GM19395 (cell line): ENCODE measurements at regions not wholly inside any gene's neighbourhood (a gene's known extent, or its start where the extent isn't known, plus 50 kb on each side); places are given as distances from the start of the nearest gene placed in this dataset.
"Not testable (repeated sequence)": the region's sequence is repeated elsewhere in the genome, so short reads cannot be mapped to it uniquely, and the experiment has no call there.

ENCODE experiments used
- ATAC-seq: cut with Tn5 transposase; IDR thresholded peaks from one replicate; pipeline ENCODE4 v1.9.1; 2021; ENCODE audit warnings: mild to moderate bottlenecking, moderate library complexity; ENCODE audit not compliant: unreplicated experiment

DNA sequence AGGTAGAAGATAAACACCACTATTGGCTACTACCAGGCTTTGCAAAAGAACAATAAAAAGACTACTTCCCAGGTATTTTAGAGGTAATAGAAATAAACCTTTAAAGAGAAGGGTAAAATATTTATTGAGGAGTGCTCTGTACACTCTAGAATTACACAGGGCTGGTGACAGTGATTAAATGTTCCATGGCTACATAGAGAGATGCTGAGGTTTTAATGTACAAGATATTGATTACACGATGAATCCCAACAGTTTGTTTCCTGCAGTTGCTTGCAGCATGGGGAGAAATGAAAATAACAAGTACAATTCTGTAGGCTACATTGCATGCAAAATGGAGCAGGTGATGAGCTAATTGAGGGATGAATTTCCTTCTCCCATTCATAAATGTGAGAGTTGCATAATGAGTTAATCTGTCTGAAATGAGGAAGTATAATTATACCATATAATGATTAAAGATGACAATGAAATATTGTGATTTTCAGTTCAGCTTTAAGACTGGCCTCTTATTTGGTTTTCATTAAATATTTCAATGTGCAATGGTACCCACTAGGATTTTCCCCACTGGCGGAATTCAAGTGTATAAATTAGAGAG is 266.1 kb downstream of the SOCS6 start:
- ATAC-seq, result no peak

- ATAC-seq, result no peak
These were observed 265.1 kb downstream of the SOCS6 start for GRCh38 chr18:70553936-70554260.

DNA sequence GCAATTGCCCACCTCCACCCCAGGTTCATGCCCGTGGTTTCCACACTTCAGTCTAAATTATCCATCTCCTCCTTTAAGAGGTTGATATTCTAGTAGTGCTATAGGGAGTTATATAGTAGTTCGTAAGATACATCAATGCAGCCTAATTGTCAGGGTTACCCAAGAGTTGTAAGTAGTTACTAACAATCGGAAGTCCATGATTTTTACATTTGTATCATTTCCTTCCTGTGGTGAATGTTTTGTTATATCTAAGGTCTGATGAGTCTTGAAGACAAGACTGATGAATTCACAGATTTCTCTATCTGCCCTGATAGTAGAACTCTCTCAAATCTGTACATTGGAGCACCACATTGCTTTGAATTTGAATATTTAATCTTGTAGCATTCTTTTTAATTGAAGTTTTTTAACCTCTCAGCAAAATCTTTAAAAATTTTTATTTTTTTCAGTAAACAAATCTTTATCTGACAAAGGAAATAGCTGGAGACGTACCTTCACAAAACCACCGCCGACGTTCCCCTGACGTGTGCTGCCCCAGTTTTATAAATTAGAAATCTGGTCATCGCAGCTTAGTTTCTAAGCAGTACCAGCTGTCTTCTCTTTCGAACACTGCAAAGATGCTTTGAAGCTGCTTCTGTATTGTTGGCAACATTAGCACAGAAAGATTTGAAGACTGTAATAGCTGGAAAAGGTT is 264.5 kb downstream of the SOCS6 start:
- no peak for ATAC-seq

DNA sequence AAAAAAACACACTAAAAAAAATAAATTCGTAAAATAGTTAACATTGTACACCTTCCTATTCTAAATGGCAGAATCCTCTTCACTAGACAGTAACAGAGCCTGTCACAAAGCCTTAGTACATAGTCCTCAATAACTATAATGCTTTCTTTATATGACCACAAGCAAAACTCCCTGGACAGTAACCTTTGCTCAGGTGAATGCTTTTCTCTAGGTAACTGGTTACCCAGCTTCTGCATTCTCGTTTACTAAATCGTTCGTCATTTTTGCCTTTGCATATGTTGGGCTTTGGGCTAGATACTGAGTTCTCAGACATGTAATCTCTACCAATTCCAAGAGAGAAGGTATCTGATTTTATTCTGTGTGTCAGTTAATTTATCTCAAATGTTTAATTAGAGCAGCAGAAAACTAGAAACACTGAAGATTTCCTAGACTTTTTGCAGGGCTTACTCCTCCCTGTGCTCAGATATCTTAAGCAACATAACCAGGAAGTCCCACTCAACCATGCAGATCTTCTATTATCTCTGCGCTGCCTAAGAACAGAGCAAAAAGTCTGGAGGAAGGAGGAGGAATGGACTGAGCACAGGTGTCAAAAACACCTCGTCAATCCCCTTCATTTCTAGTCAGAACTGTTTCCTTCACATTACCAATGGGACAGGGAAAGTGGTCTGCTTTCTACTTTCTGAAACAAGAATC is 247.7 kb downstream of the SOCS6 start:
- ATAC-seq, result no peak

DNA sequence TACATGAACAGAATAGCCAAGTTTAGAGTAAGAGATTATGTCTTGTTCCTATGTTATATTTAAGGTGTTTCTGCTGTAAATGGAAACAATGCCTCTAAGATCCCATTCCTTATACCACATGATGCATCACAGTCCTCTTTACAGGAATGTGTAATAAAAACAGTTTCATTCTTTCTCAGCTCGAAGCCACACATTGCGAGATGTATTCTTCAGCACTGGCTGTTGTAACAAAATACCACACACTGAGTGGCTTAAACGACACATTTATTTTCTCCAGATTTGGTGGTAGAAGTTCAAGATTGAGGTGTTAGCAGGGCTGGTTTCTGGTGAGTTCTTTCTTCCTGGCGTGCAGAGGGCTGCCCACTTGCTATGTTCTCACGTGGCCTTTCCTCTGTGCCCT is 246.2 kb downstream of the SOCS6 start:
- ATAC-seq, result no peak

DNA sequence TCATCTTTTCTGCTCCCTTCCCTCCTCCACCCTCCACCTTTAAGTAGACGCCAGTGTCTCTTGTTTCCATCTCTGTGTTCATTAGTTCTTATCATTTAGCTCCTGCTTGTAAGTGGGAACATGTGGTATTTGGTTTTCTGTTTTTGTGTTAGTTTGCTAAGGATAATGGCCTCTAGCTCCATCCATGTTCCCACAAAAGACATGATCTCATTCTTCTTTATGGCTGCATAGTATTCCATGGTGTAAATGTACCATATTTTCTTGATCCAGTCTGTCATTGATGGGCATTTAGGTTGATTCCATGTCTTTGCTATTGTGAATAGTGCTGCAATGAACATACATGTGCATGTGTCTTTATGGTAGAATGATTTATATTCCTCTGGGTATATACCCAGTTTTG is 236.5 kb downstream of the SOCS6 start:
- ATAC-seq, result not testable (repeated sequence)

- no peak for ATAC-seq
These were observed 234.9 kb downstream of the SOCS6 start for GRCh38 chr18:70523792-70524182.

DNA sequence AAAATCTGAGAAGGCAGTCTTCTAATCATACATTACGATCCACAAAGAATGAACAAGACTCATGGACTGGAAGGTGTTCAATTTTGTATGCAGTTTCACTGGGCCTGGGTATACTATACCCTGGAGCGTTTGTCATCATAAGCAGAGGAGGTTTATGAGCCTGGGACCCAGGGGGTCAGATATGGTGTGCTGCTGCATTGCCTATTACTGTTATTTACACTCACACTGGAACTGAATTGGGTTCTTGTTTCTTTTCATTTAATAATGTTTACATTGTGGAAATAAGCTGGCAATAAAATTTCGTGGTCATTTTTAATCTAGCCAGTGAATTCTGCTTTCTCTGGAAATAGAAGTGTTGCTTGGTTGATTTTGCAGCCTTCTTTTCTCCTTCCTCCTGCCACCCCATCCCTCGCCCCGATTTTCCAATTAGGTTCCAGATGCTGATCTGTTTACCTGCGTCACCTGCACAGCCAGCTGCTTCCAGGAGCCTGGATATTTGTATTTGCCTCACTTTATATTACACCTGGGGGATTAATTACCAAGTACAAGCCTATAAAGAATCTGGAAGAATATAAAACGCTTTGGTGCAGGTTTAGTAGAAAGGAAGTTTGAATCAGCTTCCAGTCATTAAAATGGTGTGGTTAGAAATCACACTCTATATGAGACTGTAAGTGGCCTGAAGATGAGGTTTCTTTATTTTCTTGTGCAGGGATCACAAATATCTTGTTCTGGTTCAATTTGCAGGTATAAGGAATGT is 234.4 kb downstream of the SOCS6 start:
- ATAC-seq, result no peak

GRCh38 chr18:70522183-70522680 is 233.4 kb downstream of the SOCS6 start:
- ATAC-seq, result no peak

DNA sequence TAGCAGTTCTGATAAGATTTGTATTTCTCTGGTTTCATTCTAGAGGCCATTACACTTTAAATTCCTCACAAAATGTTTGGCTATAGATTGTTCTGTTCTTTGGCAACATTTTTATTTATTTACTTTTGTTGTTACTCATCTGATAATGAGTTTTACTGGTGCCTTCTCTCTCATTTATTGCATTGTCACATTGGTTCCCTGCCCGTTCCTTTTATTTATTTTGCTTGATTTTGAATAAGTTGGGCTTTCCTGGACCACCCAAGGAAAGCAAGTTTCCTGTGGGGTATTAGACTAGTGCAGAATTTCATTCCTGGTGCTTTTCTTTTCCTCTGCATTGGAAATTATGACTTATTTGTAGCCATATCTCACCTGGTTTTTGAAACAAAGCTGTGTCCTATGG is 232.0 kb downstream of the SOCS6 start:
- ATAC-seq, result no peak

GRCh38 chr18:70513502-70514171 is 224.8 kb downstream of the SOCS6 start:
- ATAC-seq, result no peak

DNA sequence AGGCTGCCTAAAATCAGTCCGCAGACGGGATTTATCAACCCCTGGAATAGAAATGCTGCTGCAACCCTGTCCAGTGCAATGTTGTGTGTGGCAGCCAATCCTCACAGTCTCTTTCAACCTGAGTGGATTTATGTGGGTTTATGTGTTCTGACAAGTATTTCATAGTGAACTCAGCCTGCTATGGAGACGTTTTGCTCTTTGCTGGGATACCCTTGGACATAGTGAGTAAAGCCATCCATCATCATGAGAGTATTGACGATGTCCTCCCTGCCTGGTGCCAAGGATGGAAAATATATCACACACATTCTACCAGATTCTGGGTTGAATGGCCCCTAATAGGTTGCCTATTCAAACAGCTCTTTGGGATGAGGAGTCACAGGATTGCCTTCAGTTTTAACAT is 219.1 kb downstream of the SOCS6 start:
- no peak for ATAC-seq

- ATAC-seq, result no peak
These were observed 217.7 kb downstream of the SOCS6 start for GRCh38 chr18:70506511-70506910.

DNA sequence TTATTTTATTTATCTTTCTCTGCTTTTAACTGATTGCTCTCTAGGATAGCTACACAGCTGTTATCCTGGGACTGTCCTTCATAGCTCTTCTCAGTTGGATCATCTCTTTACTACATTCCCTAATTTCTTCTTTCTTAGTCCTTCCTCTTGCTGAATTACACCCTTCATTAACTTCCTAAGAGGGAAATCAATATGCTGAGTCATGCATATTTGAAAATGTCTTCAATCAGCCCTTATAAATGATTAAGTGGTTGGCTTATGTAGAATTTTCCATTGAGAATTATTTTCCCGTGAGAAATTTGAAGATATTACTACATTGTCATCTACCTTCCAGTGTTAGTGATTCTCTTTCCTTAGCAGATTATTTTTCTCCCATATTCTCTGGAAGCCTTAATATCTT is 214.2 kb downstream of the SOCS6 start:
- no peak for ATAC-seq

DNA sequence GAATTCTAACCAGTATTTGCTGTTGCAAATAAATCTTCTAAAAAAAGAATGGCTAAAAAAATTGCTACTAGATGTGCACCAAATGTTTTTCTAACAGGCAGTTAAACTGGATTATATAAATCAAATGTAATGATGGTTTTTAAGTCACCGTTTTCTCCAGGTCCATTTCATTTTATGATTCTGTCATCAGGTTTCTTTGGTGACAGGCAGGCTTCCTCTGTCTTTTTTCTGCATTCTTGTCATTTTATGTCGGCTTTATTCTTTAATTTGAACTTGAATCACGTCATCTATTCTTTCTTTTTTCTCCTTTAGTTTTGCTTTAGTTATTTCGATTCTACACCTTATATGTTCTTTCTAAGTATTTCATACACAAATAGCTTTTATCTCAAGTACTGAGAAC is 212.5 kb downstream of the SOCS6 start:
- ATAC-seq, result no peak

GRCh38 chr18:70500748-70501147 is 211.9 kb downstream of the SOCS6 start:
- no peak for ATAC-seq

DNA sequence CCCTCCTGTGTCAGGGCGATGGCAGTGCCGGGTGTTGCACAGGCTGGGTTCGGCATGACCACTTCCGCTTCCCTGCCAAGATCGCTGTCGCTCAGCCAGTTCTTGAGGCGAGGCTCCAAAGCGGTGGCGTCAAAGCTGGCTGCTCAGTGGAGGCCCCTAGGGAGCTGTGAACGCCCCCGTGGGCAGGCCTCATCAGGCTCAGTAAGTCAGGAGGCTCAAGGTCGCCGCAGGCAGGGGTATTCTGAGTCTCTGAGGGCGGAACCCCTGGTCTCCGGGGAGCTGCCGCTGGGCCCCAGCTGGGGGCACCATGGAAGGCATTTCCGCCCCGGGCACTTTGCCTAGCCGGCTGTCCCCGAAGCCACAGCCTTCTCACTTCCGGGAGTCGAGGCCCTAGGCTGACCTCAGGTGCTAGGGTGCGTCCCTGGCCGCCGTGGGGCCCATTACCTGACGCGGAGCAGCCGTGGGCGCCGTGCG is 210.4 kb downstream of the SOCS6 start:
- ATAC-seq, result no peak

GRCh38 chr18:70496353-70497294 is 207.8 kb downstream of the SOCS6 start:
- ATAC-seq, result no peak

GRCh38 chr18:70494524-70494923 is 205.7 kb downstream of the SOCS6 start:
- ATAC-seq, result no peak

DNA sequence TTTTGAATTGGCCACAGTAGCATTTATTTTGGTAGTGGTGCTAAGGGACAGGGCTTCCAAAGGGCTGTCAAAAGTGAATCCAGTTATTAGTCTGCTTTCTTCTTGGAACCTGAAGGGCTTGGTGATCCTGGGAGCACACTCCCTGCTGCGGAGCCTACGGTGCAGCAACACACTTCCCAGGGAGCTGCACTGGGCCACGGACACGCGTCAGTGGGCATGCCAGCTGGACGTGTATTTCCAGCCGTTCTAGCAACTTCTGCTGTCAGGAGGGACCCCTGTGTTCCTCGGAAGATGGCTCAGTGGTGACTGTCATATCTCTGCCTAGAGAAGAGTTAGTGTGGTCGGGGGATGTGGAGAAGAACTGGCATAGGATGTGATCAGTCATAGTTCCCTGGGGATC is 204.6 kb downstream of the SOCS6 start:
- no peak for ATAC-seq
